Neural cell (in vitro differentiated cells): ENCODE measurements at regions not wholly inside any gene's neighbourhood (a gene's known extent, or its start where the extent isn't known, plus 50 kb on each side); places are given as distances from the start of the nearest gene placed in this dataset.

Source experiments
- H2AFZ ChIP-seq: fragments of 200-600, 300-800 bp; sonication (generic), shearing (Covaris generic); 2 replicates; pipeline ENCODE4 v1.6.0; 2014; ENCODE audit warnings: low read depth, mild to moderate bottlenecking, antibody characterized with exemption, low read length, moderate library complexity
- H3F3A ChIP-seq: fragments of 200-600 bp; shearing (Covaris generic); 2 replicates; pipeline ENCODE4 v1.6.1; 2016; ENCODE audit warnings: mild to moderate bottlenecking, moderate library complexity, mixed read lengths, antibody characterized with exemption, low read length; ENCODE audit not compliant: insufficient read depth, poor library complexity, severe bottlenecking
- H3K27ac ChIP-seq: fragments of 200-600, 300-800 bp; sonication (generic), shearing (Covaris generic); 2 replicates; pipeline ENCODE4 v1.5.1; 2014; ENCODE audit warnings: mild to moderate bottlenecking, low read length, moderate library complexity
- H3K27me3 ChIP-seq: fragments of 300-800, 200-600 bp; sonication (generic), shearing (Covaris generic); 2 replicates; pipeline ENCODE4 v1.6.0; 2014; ENCODE audit warnings: mild to moderate bottlenecking, low read depth, low read length, moderate library complexity; ENCODE audit not compliant: insufficient read depth
- H3K36me3 ChIP-seq: fragments of 300-800, 200-600 bp; sonication (generic), shearing (Covaris generic); 2 replicates; pipeline ENCODE4 v1.5.1; 2014; ENCODE audit warnings: mild to moderate bottlenecking, antibody characterized with exemption, low read length, moderate library complexity; ENCODE audit not compliant: insufficient read depth
- H3K4me2 ChIP-seq: fragments of 300-800, 200-600 bp; sonication (generic), shearing (Covaris generic); 2 replicates; pipeline ENCODE4 v1.6.0; 2014; ENCODE audit warnings: mild to moderate bottlenecking, low read length
- H3K4me3 ChIP-seq: fragments of 300-800, 200-600 bp; sonication (generic), shearing (Covaris generic); 2 replicates; pipeline ENCODE4 v1.5.1; 2014; ENCODE audit warnings: mild to moderate bottlenecking, low read length, moderate library complexity
- H3K79me2 ChIP-seq: fragments of 200-600 bp; shearing (Covaris generic); replicated peaks from 2 replicates; pipeline ENCODE4 v1.6.0; 2014; ENCODE audit warnings: mild to moderate bottlenecking, low read length, moderate library complexity; ENCODE audit not compliant: insufficient read depth
- H3K9ac ChIP-seq: fragments of 300-800, 200-600 bp; sonication (generic), shearing (Covaris generic); 2 replicates; pipeline ENCODE4 v1.6.1; 2016; ENCODE audit warnings: mild to moderate bottlenecking, low read length, mixed read lengths
- H3K9me2 ChIP-seq: fragments of 200-600 bp; shearing (Covaris generic); 2 replicates; pipeline ENCODE4 v1.6.1; 2016; ENCODE audit warnings: mild to moderate bottlenecking, low read length, mixed read lengths; ENCODE audit not compliant: insufficient read depth
- H3K9me3 ChIP-seq: fragments of 200-600, 300-800 bp; sonication (generic), shearing (Covaris generic); 2 replicates; pipeline ENCODE4 v1.6.1; 2016; ENCODE audit warnings: mild to moderate bottlenecking, mixed run types, low read length, moderate library complexity, mixed read lengths
- H4K20me1 ChIP-seq: fragments of 200-600 bp; shearing (Covaris generic); 2 replicates; pipeline ENCODE4 v1.6.1; 2016; ENCODE audit warnings: mild to moderate bottlenecking, mixed run types; ENCODE audit not compliant: insufficient read depth
- CTCF ChIP-seq: fragments of 450-650 bp; IDR thresholded peaks from 2 replicates; pipeline ENCODE4 v1.5.1; 2014; ENCODE audit warnings: antibody characterized with exemption, mild to moderate bottlenecking, moderate library complexity; ENCODE audit not compliant: poor library complexity, severe bottlenecking
- EP300 ChIP-seq: fragments of 450-650 bp; conservative IDR thresholded peaks from 2 replicates; pipeline ENCODE4 v1.6.1; 2014; ENCODE audit warnings: antibody characterized with exemption, mild to moderate bottlenecking, moderate library complexity; ENCODE audit not compliant: poor library complexity, severe bottlenecking
- EZH2 ChIP-seq: fragments of 200-600, 300-800 bp; shearing (Covaris generic), sonication (generic); IDR thresholded peaks from 2 replicates; pipeline ENCODE4 v1.6.1; 2014; ENCODE audit warnings: antibody characterized with exemption, low read length, borderline replicate concordance, mild to moderate bottlenecking; ENCODE audit not compliant: insufficient read depth, poor library complexity, severe bottlenecking
- MXI1 ChIP-seq: fragments of 450-650 bp; conservative IDR thresholded peaks from 2 replicates; pipeline ENCODE4 v1.6.1; 2014; ENCODE audit warnings: antibody characterized with exemption, mild to moderate bottlenecking; ENCODE audit not compliant: poor library complexity, severe bottlenecking
- POLR2AphosphoS5 ChIP-seq: IDR thresholded peaks from 2 replicates; pipeline ENCODE4 v1.6.1; 2012
- RAD21 ChIP-seq: fragments of 450-650 bp; conservative IDR thresholded peaks from 2 replicates; pipeline ENCODE4 v1.6.1; 2014; ENCODE audit warnings: antibody characterized with exemption, mild to moderate bottlenecking, moderate library complexity
- SMC3 ChIP-seq: fragments of 450-650 bp; conservative IDR thresholded peaks from 2 replicates; pipeline ENCODE4 v1.6.1; 2014; ENCODE audit warnings: antibody characterized with exemption, mild to moderate bottlenecking, moderate library complexity; ENCODE audit not compliant: poor library complexity
- TAF1 ChIP-seq: IDR thresholded peaks from 2 replicates; pipeline ENCODE4 v1.6.1; 2012; ENCODE audit warnings: low read depth
- TF ChIP-seq, protein P1 (sequence below): IDR thresholded peaks from 2 replicates; pipeline ENCODE4 v1.6.1; 2012; ENCODE audit warnings: borderline replicate concordance

GRCh38 chr13:90618133-90618532 lies 729.4 kb upstream of the MIR17HG start:
- Histone ChIP-seq H3K27me3 (no peaks in the 10 kb centered on the region), H3K9me2 (no peaks in the 10 kb centered on the region), H3K4me3 (no peak overlapping the region), H3K9me3 (peaks cover 6% of the 10 kb centered on the region), H3K9ac (no peak overlapping the region), H3K36me3 (no peaks in the 10 kb centered on the region), H3K27ac (no peak overlapping the region), H3K4me2 (no peak overlapping the region), H2AFZ (no peak overlapping the region), H4K20me1 (no peaks in the 10 kb centered on the region), H3F3A (no peaks in the 10 kb centered on the region), H3K79me2 (no peaks in the 10 kb centered on the region)
- TF ChIP-seq MXI1 (no peak), EP300 (no peak), TAF1 (no peak), SMC3 (no peak), POLR2AphosphoS5 (no peak), RAD21 (no peak), CTCF (no peak), EZH2 (no peak)
- TF ChIP-seq, protein P1, sequence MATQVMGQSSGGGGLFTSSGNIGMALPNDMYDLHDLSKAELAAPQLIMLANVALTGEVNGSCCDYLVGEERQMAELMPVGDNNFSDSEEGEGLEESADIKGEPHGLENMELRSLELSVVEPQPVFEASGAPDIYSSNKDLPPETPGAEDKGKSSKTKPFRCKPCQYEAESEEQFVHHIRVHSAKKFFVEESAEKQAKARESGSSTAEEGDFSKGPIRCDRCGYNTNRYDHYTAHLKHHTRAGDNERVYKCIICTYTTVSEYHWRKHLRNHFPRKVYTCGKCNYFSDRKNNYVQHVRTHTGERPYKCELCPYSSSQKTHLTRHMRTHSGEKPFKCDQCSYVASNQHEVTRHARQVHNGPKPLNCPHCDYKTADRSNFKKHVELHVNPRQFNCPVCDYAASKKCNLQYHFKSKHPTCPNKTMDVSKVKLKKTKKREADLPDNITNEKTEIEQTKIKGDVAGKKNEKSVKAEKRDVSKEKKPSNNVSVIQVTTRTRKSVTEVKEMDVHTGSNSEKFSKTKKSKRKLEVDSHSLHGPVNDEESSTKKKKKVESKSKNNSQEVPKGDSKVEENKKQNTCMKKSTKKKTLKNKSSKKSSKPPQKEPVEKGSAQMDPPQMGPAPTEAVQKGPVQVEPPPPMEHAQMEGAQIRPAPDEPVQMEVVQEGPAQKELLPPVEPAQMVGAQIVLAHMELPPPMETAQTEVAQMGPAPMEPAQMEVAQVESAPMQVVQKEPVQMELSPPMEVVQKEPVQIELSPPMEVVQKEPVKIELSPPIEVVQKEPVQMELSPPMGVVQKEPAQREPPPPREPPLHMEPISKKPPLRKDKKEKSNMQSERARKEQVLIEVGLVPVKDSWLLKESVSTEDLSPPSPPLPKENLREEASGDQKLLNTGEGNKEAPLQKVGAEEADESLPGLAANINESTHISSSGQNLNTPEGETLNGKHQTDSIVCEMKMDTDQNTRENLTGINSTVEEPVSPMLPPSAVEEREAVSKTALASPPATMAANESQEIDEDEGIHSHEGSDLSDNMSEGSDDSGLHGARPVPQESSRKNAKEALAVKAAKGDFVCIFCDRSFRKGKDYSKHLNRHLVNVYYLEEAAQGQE = no peak

DNA sequence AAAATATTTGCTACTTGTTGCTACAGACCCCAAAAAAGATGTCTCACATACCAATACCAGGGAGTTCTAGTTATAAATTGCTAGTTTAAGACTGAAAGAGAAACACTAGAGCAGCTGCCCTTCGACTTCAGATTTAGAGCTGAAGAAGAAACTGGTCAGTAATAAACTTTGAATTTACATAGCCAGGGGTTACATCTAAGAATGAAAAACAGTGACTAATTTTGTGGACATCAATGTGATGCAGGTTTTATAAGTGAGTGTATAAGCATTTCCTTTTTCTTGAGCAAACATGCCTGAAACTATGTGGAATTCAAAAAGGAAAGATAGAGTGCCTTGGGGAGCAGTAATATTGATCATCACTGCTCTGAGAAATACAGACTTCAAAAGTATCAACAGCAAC lies 724.9 kb upstream of the MIR17HG start:
- peaks cover 4% of the 10 kb centered on the region for H3K9me3 ChIP-seq
- no peaks in the 10 kb centered on the region for H3K36me3 ChIP-seq
- TF ChIP-seq POLR2AphosphoS5 (no peak), TAF1 (no peak), MXI1 (no peak), RAD21 (no peak), EZH2 (no peak), SMC3 (no peak), CTCF (no peak)
- TF ChIP-seq, protein P1 = no peak
- H4K20me1 ChIP-seq = no peaks in the 10 kb centered on the region
- H3K9me2 ChIP-seq = no peaks in the 10 kb centered on the region
- no peaks in the 10 kb centered on the region for H3F3A ChIP-seq
- no peak overlapping the region for H3K4me3 ChIP-seq
- H3K9ac ChIP-seq = no peak overlapping the region
- no peak overlapping the region for H3K27ac ChIP-seq
- H3K27me3 ChIP-seq = no peaks in the 10 kb centered on the region
- no peaks in the 10 kb centered on the region for H3K79me2 ChIP-seq
- no peak overlapping the region for H2AFZ ChIP-seq
- H3K4me2 ChIP-seq = no peak overlapping the region
